HepG2 (cell line): ENCODE measurements at regions not wholly inside any gene's neighbourhood (a gene's known extent, or its start where the extent isn't known, plus 50 kb on each side); places are given as distances from the start of the nearest gene placed in this dataset.

ENCODE experiments used
- ATAC-seq: fragments of 200-7000 bp; cut with Tn5 transposase; 3 replicates; pipeline ENCODE4 v1.9.1; 2020; ENCODE audit warnings: mild to moderate bottlenecking, moderate library complexity
- BruUV-seq: library from RNA; stranded (reverse); fragments of 400-500 nt; replicated peaks from 2 replicates; lab custom pipeline; 2021; lab: Mats Ljungman, UMichigan
- CTCF ChIA-PET: fragments of 300-600 bp; formaldehyde crosslinking; extraction: SDS; loops from one replicate; lab custom pipeline; 2021; ENCODE audit warnings: low total read pairs, inconsistent platforms, low intra/inter-chr PET ratio; lab: Yijun Ruan, JAX
- POLR2A ChIA-PET: fragments of 350-600 bp; sonication (Branson Sonifier 250); formaldehyde crosslinking; loops from one replicate; lab custom pipeline; 2020; ENCODE audit warnings: antibody characterized with exemption, inconsistent platforms; lab: Yijun Ruan, JAX
- DNase-seq: peaks from one replicate; pipeline ENCODE4 v3.0.0-alpha.2; 2015; ENCODE audit warnings: low spot score
- FAIRE-seq: peaks from 3 replicates; lab custom pipeline; 2011; peaks lifted over from hg19 to GRCh38; lab: Jason Lieb, UNC
- H2AFZ ChIP-seq: one replicate; pipeline ENCODE4 v1.6.1; 2011; ENCODE audit warnings: low read length, inconsistent platforms
- H3K27ac ChIP-seq: fragments of 300-600 bp; 3 replicates; pipeline ENCODE4 v1.8.0; 2011; ENCODE audit warnings: mixed run types, mild to moderate bottlenecking, mixed read lengths, low read length, inconsistent platforms; ENCODE audit not compliant: insufficient read depth; ENCODE audit errors: extremely low read length
- H3K27me3 ChIP-seq, 2 experiments: fragments of 200-600 bp in 1 of 2; 2 replicates in 1 of 2; 3 replicates in 1 of 2; pipeline versions ENCODE4 v1.6.0 to v1.8.0; 2011; ENCODE audit warnings: low read length in 2 of 2, mild to moderate bottlenecking in 2 of 2, moderate library complexity in 2 of 2, inconsistent platforms in 1 of 2; ENCODE audit not compliant: insufficient read depth in 2 of 2, control insufficient read depth in 1 of 2
- H3K36me3 ChIP-seq, 2 experiments: fragments of 200-600 bp in 1 of 2; replicated peaks in 1 of 2; 2 replicates in 1 of 2; 3 replicates in 1 of 2; pipeline versions ENCODE4 v1.5.1 to v1.8.0; 2011; ENCODE audit warnings: low read length in 2 of 2, inconsistent platforms in 1 of 2; ENCODE audit not compliant: insufficient read depth in 2 of 2, control insufficient read depth in 1 of 2
- H3K4me1 ChIP-seq: 2 replicates; pipeline ENCODE4 v1.5.1; 2012; ENCODE audit warnings: low read length, inconsistent platforms; ENCODE audit not compliant: insufficient read depth
- H3K4me2 ChIP-seq: 2 replicates; pipeline ENCODE4 v1.6.0; 2011; ENCODE audit warnings: low read depth, low read length, inconsistent platforms
- H3K4me3 ChIP-seq, 3 experiments: fragments of 200-600 bp in 1 of 3; sonication (generic), shearing (Covaris generic) in 1 of 3; replicated peaks in 1 of 3; 2 replicates each; pipeline ENCODE4 v1.5.1; 2011 to 2016; ENCODE audit warnings: low read length in 3 of 3, inconsistent platforms in 2 of 3, low read depth in 2 of 3, mild to moderate bottlenecking in 2 of 3, control low read depth in 1 of 3, mixed read lengths in 1 of 3; ENCODE audit not compliant: insufficient read depth in 1 of 3
- H3K79me2 ChIP-seq: one replicate; pipeline ENCODE4 v1.6.1; 2011; ENCODE audit warnings: low read length, inconsistent platforms; ENCODE audit not compliant: insufficient read depth
- H3K9ac ChIP-seq: 2 replicates; pipeline ENCODE4 v1.6.0; 2011; ENCODE audit warnings: mild to moderate bottlenecking, low read depth, low read length, inconsistent platforms; ENCODE audit not compliant: insufficient read depth
- H3K9me3 ChIP-seq: 2 replicates; pipeline ENCODE4 v1.5.1; 2012; ENCODE audit warnings: mild to moderate bottlenecking, low read length
- H4K20me1 ChIP-seq: 2 replicates; pipeline ENCODE4 v1.6.0; 2011; ENCODE audit warnings: inconsistent platforms, mild to moderate bottlenecking, low read length, moderate library complexity; ENCODE audit not compliant: insufficient read depth
- DR1 ChIP-seq: sonication (generic); formaldehyde crosslinking; IDR thresholded peaks from 2 replicates; pipeline ENCODE4 v1.8.0; 2021; ENCODE audit warnings: mild to moderate bottlenecking, missing genetic modification reagents, inconsistent platforms
- FOXP1 ChIP-seq, 2 experiments: fragments of 450-650 bp in 1 of 2; IDR thresholded peaks; 2 replicates each; pipeline ENCODE4 v1.6.1; 2017 to 2018; ENCODE audit warnings: antibody characterized with exemption in 1 of 2
- HOXD1 ChIP-seq: sonication (generic); formaldehyde crosslinking; IDR thresholded peaks from 2 replicates; pipeline ENCODE4 v1.5.0; 2020; ENCODE audit warnings: missing genetic modification reagents
- MAF1 ChIP-seq: sonication (generic); formaldehyde crosslinking; IDR thresholded peaks from 2 replicates; pipeline ENCODE4 v1.5.0; 2020; ENCODE audit warnings: missing genetic modification reagents, borderline replicate concordance
- MED1 ChIP-seq: sonication (generic); formaldehyde crosslinking; IDR thresholded peaks from 2 replicates; pipeline ENCODE4 v1.4.0; 2020; ENCODE audit warnings: missing genetic modification reagents
- NPAS2 ChIP-seq: sonication (generic); formaldehyde crosslinking; IDR thresholded peaks from 2 replicates; pipeline ENCODE4 v1.8.0; 2022; ENCODE audit warnings: mild to moderate bottlenecking, missing genetic modification reagents, borderline replicate concordance
- PHF21A ChIP-seq: sonication (generic); formaldehyde crosslinking; IDR thresholded peaks from 2 replicates; pipeline ENCODE4 v1.5.0; 2020; ENCODE audit warnings: mild to moderate bottlenecking, missing genetic modification reagents
- PTBP1 ChIP-seq: fragments of 200-400 bp; formaldehyde crosslinking; IDR thresholded peaks from 2 replicates; pipeline ENCODE4 v1.6.1; 2018; ENCODE audit warnings: low read length, low read depth; ENCODE audit not compliant: poor library complexity, severe bottlenecking
- REXO4 ChIP-seq: sonication (generic); formaldehyde crosslinking; IDR thresholded peaks from 2 replicates; pipeline ENCODE4 v1.8.0; 2022; ENCODE audit warnings: missing genetic modification reagents, mild to moderate bottlenecking, borderline replicate concordance
- TAF15 ChIP-seq: fragments of 200-400 bp; formaldehyde crosslinking; IDR thresholded peaks from one replicate; pipeline ENCODE4 v1.6.1; 2018; ENCODE audit warnings: mild to moderate bottlenecking, low read depth, low read length; ENCODE audit not compliant: poor library complexity, severe bottlenecking
- TBL1XR1 ChIP-seq: fragments of 150-350 bp; IDR thresholded peaks from 2 replicates; pipeline ENCODE4 v1.6.1; 2014; ENCODE audit warnings: borderline replicate concordance, low read length; ENCODE audit not compliant: partially characterized antibody
- TRIM24 ChIP-seq: sonication (generic); formaldehyde crosslinking; IDR thresholded peaks from 2 replicates; pipeline ENCODE4 v1.8.0; 2022; ENCODE audit warnings: mild to moderate bottlenecking, missing genetic modification reagents
- ZNF101 ChIP-seq: sonication (generic); formaldehyde crosslinking; IDR thresholded peaks from 2 replicates; pipeline ENCODE4 v1.4.0; 2020; ENCODE audit warnings: mild to moderate bottlenecking, low read depth, missing genetic modification reagents, borderline replicate concordance
- ZNF230 ChIP-seq: sonication (generic); formaldehyde crosslinking; IDR thresholded peaks from 2 replicates; pipeline ENCODE4 v1.4.0; 2020; ENCODE audit warnings: mild to moderate bottlenecking, missing genetic modification reagents
- ZNF282 ChIP-seq: fragments of 450-650 bp; IDR thresholded peaks from 2 replicates; pipeline ENCODE4 v1.6.1; 2018; ENCODE audit not compliant: partially characterized antibody
- ZNF414 ChIP-seq: sonication (generic); formaldehyde crosslinking; IDR thresholded peaks from 2 replicates; pipeline ENCODE4 v1.5.0; 2020; ENCODE audit warnings: missing genetic modification reagents
- ZNF605 ChIP-seq: sonication (generic); formaldehyde crosslinking; IDR thresholded peaks from 2 replicates; pipeline ENCODE4 v1.8.0; 2022; ENCODE audit warnings: mild to moderate bottlenecking, missing genetic modification reagents
- ZNF709 ChIP-seq: sonication (generic); formaldehyde crosslinking; IDR thresholded peaks from 2 replicates; pipeline ENCODE4 v1.5.0; 2020; ENCODE audit warnings: mild to moderate bottlenecking, missing genetic modification reagents
- ZNF740 ChIP-seq: sonication (generic); formaldehyde crosslinking; IDR thresholded peaks from 2 replicates; pipeline ENCODE4 v1.4.0; 2020; ENCODE audit warnings: missing genetic modification reagents
- ZNF781 ChIP-seq: sonication (generic); formaldehyde crosslinking; IDR thresholded peaks from 2 replicates; pipeline ENCODE4 v1.5.1; 2020; ENCODE audit warnings: borderline replicate concordance, mild to moderate bottlenecking, missing genetic modification reagents; ENCODE audit errors: not compliant biosample characterization
- WGBS: methylation state at CpG from one replicate; pipeline ENCODE4 v1.1.6; 2017; ENCODE audit warnings: low lambda C conversion rate; 5-methylcytosine and 5-hydroxymethylcytosine counted together
- in situ Hi-C: cut with HindIII; loops from 2 replicates; pipeline ENCODE4 v1.10.0; 2017; ENCODE audit warnings: low pct_unique_long_range_greater_than_20kb; ENCODE audit not compliant: extremely low pct_ligation_motif_present
- intact Hi-C: fragments of 100-400 bp; cut with micrococcal nuclease; formaldehyde crosslinking; loops from one replicate; pipeline ENCODE4 v1.10.0; 2022; ENCODE audit not compliant: unreplicated experiment
- TF ChIP-seq, protein P1 (sequence below): sonication (generic); formaldehyde crosslinking; IDR thresholded peaks from 2 replicates; pipeline ENCODE4 v1.8.0; 2022; ENCODE audit warnings: missing genetic modification reagents, mild to moderate bottlenecking, moderate library complexity, borderline replicate concordance
- TF ChIP-seq, protein P2 (sequence below): sonication (generic); formaldehyde crosslinking; IDR thresholded peaks from 2 replicates; pipeline ENCODE4 v1.8.0; 2022; ENCODE audit warnings: mild to moderate bottlenecking, missing genetic modification reagents

GRCh38 chrX:9183481-9183880, 149.6 kb upstream of the FAM9B start (continued):
- TF ChIP-seq, protein P1, sequence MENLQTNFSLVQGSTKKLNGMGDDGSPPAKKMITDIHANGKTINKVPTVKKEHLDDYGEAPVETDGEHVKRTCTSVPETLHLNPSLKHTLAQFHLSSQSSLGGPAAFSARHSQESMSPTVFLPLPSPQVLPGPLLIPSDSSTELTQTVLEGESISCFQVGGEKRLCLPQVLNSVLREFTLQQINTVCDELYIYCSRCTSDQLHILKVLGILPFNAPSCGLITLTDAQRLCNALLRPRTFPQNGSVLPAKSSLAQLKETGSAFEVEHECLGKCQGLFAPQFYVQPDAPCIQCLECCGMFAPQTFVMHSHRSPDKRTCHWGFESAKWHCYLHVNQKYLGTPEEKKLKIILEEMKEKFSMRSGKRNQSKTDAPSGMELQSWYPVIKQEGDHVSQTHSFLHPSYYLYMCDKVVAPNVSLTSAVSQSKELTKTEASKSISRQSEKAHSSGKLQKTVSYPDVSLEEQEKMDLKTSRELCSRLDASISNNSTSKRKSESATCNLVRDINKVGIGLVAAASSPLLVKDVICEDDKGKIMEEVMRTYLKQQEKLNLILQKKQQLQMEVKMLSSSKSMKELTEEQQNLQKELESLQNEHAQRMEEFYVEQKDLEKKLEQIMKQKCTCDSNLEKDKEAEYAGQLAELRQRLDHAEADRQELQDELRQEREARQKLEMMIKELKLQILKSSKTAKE (CRISPR knock-in tag), result no peak
- TF ChIP-seq ZNF740 (CRISPR knock-in tag) (no peak), PHF21A (CRISPR knock-in tag) (no peak), HOXD1 (CRISPR knock-in tag) (no peak), TBL1XR1 (no peak), ZNF230 (CRISPR knock-in tag) (no peak), ZNF282 (no peak)
- TF ChIP-seq, protein P2, sequence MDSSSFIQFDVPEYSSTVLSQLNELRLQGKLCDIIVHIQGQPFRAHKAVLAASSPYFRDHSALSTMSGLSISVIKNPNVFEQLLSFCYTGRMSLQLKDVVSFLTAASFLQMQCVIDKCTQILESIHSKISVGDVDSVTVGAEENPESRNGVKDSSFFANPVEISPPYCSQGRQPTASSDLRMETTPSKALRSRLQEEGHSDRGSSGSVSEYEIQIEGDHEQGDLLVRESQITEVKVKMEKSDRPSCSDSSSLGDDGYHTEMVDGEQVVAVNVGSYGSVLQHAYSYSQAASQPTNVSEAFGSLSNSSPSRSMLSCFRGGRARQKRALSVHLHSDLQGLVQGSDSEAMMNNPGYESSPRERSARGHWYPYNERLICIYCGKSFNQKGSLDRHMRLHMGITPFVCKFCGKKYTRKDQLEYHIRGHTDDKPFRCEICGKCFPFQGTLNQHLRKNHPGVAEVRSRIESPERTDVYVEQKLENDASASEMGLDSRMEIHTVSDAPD (CRISPR knock-in tag), result no peak

DNA sequence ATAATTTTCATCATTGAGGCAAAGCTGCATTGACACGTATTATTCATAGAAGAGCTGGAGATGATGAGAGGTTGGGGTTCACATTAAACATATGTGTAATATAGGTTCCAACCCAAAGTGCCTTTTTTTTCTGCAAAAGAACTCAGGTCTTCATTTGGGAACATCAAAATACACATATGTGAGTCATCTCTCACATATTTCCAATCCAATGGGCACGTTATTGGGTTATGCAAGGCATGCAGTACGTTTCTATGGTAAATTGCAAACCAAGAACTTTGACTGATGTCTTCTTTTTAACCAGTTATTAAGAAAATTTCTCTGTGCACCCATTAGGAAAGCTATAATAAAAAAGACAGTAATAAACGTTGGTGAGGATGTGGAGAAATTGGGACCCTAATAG, 150.3 kb upstream of the FAM9B start:
- POLR2A ChIA-PET, result no interaction called here
- H3K4me1 ChIP-seq, result no peaks in the 10 kb centered on the region
- H2AFZ ChIP-seq, result no peak overlapping the region
- no peak overlapping the region for H3K9ac ChIP-seq
- CTCF ChIA-PET, result no interaction called here
- in situ Hi-C loops, result no loop called here
- intact Hi-C loops, result no loop called here
- no peaks in the 10 kb centered on the region for H3K36me3 ChIP-seq
- H4K20me1 ChIP-seq, result no peaks in the 10 kb centered on the region
- no peaks in the 10 kb centered on the region for H3K9me3 ChIP-seq
- H3K4me2 ChIP-seq, result no peak overlapping the region
- no TSS peak for BruUV-seq
- H3K4me3 ChIP-seq, result no peak overlapping the region
- H3K27ac ChIP-seq, result no peak overlapping the region
- WGBS, result 3% methylated on average over 4 of the region's 4 CpGs
- FAIRE-seq, result no peak
- H3K27me3 ChIP-seq, result no peaks in the 10 kb centered on the region; a peak in 1 of 5 replicates
- H3K79me2 ChIP-seq, result no peaks in the 10 kb centered on the region
- DNase-seq, result no peak
- ATAC-seq, result no peak
- TF ChIP-seq TAF15 (no peak), ZNF709 (no peak), FOXP1 (IDR thresholded peaks at IDR 0.05) (no peak), FOXP1 (CRISPR knock-in tag; IDR thresholded peaks at IDR 0.05) (no peak), PTBP1 (no peak), NPAS2 (no peak), MED1 (CRISPR knock-in tag) (no peak), ZNF101 (CRISPR knock-in tag) (no peak), ZNF781 (no peak), MAF1 (no peak), ZNF605 (no peak), TRIM24 (CRISPR knock-in tag) (no peak), DR1 (CRISPR knock-in tag) (no peak), REXO4 (CRISPR knock-in tag) (no peak), ZNF414 (CRISPR knock-in tag) (no peak)
